ENCODE measurements at regions not wholly inside any gene's neighbourhood (a gene's known extent, or its start where the extent isn't known, plus 50 kb on each side); places are given as distances from the start of the nearest gene placed in this dataset.
A peak's percentile ranks its signal among the peaks of the same experiment; 100 is the strongest.

DNA sequence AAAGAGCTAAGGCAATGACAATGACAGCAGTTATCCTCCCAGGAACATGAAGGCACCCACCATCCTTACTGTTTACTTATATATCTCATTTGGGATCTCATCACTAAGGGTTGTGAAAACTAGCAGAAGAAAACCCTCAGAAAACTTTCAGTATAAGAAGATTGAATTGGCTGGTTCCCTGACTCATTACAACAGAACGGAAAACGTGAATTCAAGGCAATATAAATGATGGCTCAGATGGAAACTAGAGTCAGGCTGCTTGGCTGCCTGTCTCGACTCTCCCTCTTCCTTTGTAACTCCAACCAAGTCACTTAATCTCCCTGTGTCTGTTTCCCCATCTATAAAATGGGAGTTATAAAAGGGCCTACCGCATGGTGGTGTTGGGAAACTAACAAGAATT is 387.1 kb upstream of the JARID2 start:
- in situ Hi-C loops (cut with MboI; ENCODE audit: low pct_unique_long_range_greater_than_20kb in 2 of 9, low sequenced_read_pairs in 9 of 9, unreplicated experiment in 9 of 9), result no loop called here
- 0 to 94% (median 80%) methylated on average over 1 to 4 of the region's 4 CpGs; no CpG with 5 or more reads in 1 of the 10 experiments for WGBS, 10 experiments
- no peak for ATAC-seq (replicated peaks in 6 of 8)

DNA sequence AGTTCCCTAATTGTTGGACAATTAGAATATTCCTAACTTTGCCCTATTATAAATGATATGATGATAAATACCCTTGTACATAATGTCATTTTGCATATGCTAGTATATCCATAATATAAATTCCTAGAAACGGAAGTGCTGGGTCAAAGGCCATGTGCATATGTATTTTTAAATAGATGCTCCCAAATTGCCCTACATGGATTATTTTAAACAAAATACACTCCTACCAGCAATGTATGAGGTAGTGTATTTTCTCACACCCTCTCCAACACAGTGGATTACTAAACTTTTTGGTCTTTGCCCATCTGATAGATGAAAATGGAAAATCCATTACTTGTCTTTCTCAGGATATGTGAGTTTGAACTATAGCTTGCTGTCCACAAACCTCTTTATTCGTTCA is 385.1 kb upstream of the JARID2 start:
- Histone ChIP-seq H3K4me1 (replicated peaks in 1 of 2) (peaks cover 4 to 5% of the 10 kb centered on the region in 2 donors), H3K27ac (no peak overlapping the region), H3K4me3 (no peak overlapping the region)
- 0 to 100% (median 67%) methylated on average over 1 to 2 of the region's 2 CpGs; no CpG with 5 or more reads in 1 of the 10 experiments for WGBS, 10 experiments
- in situ Hi-C loops (cut with MboI; ENCODE audit: low pct_unique_long_range_greater_than_20kb in 2 of 9, low sequenced_read_pairs in 9 of 9, unreplicated experiment in 9 of 9), result no loop called here
- peak in 1 of 8 experiments; percentile 90 for ATAC-seq (replicated peaks in 6 of 8)

More for the DNA sequence above, 387.1 kb upstream of the JARID2 start:
- Histone ChIP-seq H3K4me1 (replicated peaks in 1 of 2) (peaks cover 3 to 10% of the 10 kb centered on the region in 2 donors), H3K27ac (no peak overlapping the region), H3K4me3 (no peak overlapping the region)

DNA sequence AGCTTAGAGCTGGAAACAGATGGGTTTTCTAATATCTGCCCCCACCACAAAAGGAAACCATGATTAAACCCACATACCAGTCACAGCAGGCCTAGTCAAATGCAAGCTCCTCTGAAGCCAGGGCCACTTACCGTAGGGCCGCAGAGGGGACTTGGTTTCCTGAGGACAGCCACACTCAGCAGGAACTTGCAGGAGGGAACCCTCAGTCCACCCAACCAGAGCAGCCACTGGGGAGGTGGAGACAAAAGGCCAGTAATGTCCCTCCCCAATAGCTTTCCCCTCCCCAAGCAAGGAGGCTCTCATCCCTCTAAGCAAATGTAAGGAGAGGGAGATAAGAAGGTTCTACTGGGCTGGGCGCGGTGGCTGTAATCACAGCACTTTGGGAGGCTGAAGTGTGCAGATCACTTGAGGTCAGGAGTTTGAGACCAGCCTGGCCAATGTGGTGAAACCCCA is 384.4 kb upstream of the JARID2 start:
- 37 to 100% (median 80%) methylated on average over 1 to 4 of the region's 4 CpGs; no CpG with 5 or more reads in 5 of the 10 experiments for WGBS, 10 experiments
- in situ Hi-C loops (cut with MboI; ENCODE audit: low pct_unique_long_range_greater_than_20kb in 2 of 9, low sequenced_read_pairs in 9 of 9, unreplicated experiment in 9 of 9), result no loop called here

DNA sequence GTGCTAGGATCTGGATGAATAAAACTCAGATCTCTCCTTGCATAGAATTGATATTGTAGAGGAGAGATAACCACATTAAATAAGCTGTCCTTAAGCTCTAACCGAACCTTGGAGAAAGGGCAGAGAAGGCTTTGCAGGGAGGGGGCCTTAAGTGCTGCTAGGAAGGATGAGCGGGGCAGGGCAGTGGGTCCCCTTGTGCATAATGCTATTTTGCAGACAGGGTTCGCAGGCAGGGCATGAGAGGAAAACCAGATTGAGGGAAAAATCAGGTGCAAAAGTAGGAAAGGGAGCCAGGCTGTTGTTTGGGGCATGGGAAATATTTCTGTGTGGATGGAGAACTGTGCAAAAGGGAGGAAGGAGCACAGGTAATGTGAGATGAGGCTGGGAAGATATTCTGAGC is 383.0 kb upstream of the JARID2 start:
- no peak overlapping the region for H3K4me3 ChIP-seq
- ATAC-seq (replicated peaks in 6 of 8), result no peak
- WGBS, 10 experiments, result 67 to 100% (median 91%) methylated on average over 1 to 3 of the region's 3 CpGs
- H3K27ac ChIP-seq, result no peak overlapping the region
- in situ Hi-C loops (cut with MboI; ENCODE audit: low pct_unique_long_range_greater_than_20kb in 2 of 9, low sequenced_read_pairs in 9 of 9, unreplicated experiment in 9 of 9), result no loop called here
- peaks cover 11 to 13% of the 10 kb centered on the region in 2 donors for H3K4me1 ChIP-seq (replicated peaks in 1 of 2)

More for the DNA sequence above, 384.4 kb upstream of the JARID2 start:
- Histone ChIP-seq H3K4me3 (no peak overlapping the region), H3K4me1 (replicated peaks in 1 of 2) (peaks cover 8 to 9% of the 10 kb centered on the region in 2 donors), H3K27ac (no peak overlapping the region)
- no peak for ATAC-seq (replicated peaks in 6 of 8)

DNA sequence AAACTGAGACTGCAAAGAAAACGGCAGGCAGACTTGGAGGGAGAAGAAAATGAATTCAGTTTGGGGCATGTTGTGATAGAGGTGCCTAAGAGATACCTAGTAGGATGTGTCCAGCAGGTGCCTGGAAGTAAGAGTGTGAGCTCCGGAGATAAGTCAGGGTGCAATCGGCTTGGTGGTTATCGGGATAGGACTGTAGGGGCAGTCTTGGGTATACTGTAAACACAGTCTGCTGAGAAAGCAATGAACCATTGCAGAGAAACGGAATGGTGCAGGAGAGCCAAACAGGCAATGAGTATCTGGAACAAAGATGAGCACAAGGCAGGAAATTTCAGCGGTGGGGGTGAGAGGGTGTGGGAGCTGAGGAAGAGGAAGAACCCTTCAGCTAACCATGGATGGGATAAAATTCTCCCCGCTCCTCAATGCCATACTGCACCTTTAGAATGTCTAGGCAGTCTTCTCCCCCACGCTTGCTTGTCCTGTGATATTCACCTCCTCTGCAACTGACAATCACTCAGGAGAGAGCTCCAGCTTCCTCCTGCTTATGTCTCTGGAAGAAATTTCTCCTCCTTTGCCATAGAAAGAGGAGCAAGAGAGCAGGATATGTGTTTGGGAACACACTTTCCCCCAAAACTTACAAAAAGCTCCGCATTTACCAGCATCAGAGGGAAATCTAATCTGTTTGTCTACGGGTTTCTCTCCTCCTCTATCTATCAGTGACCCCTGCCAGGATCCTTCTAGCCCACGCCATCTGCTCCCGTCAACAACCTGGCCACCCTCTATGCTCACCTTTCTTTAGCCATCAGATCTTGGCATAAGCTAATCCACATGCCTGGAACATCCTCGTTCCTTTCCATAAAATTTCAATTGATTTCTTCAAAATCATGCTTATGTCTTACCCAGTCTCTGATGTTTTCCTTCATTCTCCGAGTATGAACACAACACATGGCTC is 381.7 kb upstream of the JARID2 start:
- peak in 5 of 8 experiments; percentile 20 to 46 (median 43) for ATAC-seq (replicated peaks in 6 of 8)
- peaks cover 12 to 14% of the 10 kb centered on the region in 2 donors for H3K4me1 ChIP-seq (replicated peaks in 1 of 2)
- no peak overlapping the region for H3K4me3 ChIP-seq
- no peak overlapping the region for H3K27ac ChIP-seq
- WGBS, 10 experiments, result 70 to 95% (median 80%) methylated on average over 3 to 13 of the region's 14 CpGs
- in situ Hi-C loops (cut with MboI; ENCODE audit: low pct_unique_long_range_greater_than_20kb in 2 of 9, low sequenced_read_pairs in 9 of 9, unreplicated experiment in 9 of 9), result no loop called here

DNA sequence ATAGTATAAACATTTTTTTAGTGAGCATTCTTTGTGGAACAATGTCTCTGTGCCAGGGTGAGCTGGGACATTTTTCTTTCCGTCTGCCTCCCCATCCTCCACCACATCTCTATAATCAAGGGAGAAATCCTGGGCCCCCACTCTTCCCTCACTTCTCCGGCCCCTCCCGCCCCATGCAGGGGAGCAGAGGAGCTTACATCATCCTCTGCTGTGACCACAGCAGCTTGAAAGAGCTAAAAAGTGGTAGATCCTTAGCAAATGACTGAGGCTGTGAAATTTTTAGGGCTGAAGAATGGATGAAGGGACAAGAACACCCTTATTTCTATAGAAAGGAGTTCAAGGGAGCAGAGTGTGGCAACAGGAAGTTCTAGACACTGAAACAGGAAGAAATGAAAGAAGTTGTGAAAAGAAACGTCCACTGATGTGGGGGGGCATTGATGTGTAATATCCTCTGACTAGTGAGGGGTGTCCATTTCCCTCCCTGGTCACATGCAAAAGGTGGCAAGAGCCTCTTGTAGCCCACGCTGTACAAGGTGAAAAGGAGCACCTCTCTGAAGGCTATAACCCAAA is 380.3 kb upstream of the JARID2 start:
- peak in 5 of 8 experiments; percentile 67 to 86 (median 74) for ATAC-seq (replicated peaks in 6 of 8)
- no peak overlapping the region for H3K4me3 ChIP-seq
- WGBS, 10 experiments, result 0 to 100% (median 66%) methylated on average over 1 to 4 of the region's 5 CpGs; no CpG with 5 or more reads in 1 of the 10 experiments
- H3K27ac ChIP-seq, result no peak overlapping the region
- peaks cover 12 to 14% of the 10 kb centered on the region in 2 donors for H3K4me1 ChIP-seq (replicated peaks in 1 of 2)
- in situ Hi-C loops (cut with MboI; ENCODE audit: low pct_unique_long_range_greater_than_20kb in 2 of 9, low sequenced_read_pairs in 9 of 9, unreplicated experiment in 9 of 9), result no loop called here

DNA sequence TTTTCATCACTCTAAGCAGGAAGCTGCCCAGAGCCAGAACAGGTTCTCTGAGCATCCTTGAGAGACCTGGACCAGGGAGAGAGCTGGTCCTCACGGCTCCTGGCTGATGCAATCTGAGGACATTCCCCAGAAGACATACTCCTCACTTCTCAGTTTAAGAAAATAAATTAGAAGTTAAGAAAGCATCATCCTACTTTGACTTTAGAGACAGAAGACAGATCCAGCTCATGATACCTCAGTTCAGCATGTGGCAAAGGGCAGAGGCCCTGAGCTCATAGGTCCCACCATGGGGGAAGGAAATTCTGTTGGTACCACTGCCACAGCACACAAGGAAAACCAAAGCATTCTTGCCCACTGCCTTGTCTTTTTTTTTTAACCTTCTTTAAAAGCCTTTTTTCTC is 378.1 kb upstream of the JARID2 start:
- WGBS, 10 experiments, result 80 to 100% (median 90%) methylated on average over 1 of the region's 1 CpG; no CpG with 5 or more reads in 7 of the 10 experiments
- no peak overlapping the region for H3K27ac ChIP-seq
- in situ Hi-C loops (cut with MboI; ENCODE audit: low pct_unique_long_range_greater_than_20kb in 2 of 9, low sequenced_read_pairs in 9 of 9, unreplicated experiment in 9 of 9), result no loop called here
- H3K4me3 ChIP-seq, result no peak overlapping the region
- peaks cover 12 to 14% of the 10 kb centered on the region in 2 donors for H3K4me1 ChIP-seq (replicated peaks in 1 of 2)
- peak in 2 of 8 experiments; percentile 64 to 80 for ATAC-seq (replicated peaks in 6 of 8)

DNA sequence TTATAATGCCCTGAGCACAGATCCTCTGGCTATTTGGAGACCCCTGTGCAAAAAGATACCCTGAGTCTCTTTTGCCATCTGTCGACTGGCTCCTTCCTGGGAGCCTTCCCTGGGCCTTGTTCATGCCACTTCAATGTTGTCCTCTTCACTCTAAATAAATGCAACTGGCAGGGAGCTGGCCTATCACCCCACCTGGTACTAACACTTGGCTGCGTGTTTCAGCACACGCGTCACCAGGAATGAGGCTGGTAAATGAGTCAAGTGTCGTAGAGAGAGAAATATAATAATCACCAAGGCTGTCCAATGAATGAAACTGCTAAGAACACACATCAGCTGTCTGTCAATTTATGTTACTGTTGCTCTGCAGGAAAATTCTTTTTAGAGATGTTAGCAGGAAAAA is 374.6 kb upstream of the JARID2 start:
- no peak for ATAC-seq (replicated peaks in 6 of 8)
- no peak overlapping the region for H3K27ac ChIP-seq
- WGBS, 10 experiments, result 80 to 100% (median 95%) methylated on average over 1 to 5 of the region's 5 CpGs; no CpG with 5 or more reads in 2 of the 10 experiments
- H3K4me3 ChIP-seq, result no peak overlapping the region
- in situ Hi-C loops (cut with MboI; ENCODE audit: low pct_unique_long_range_greater_than_20kb in 2 of 9, low sequenced_read_pairs in 9 of 9, unreplicated experiment in 9 of 9), result no loop called here
- H3K4me1 ChIP-seq (replicated peaks in 1 of 2), result peaks cover 6 to 9% of the 10 kb centered on the region in 2 donors

DNA sequence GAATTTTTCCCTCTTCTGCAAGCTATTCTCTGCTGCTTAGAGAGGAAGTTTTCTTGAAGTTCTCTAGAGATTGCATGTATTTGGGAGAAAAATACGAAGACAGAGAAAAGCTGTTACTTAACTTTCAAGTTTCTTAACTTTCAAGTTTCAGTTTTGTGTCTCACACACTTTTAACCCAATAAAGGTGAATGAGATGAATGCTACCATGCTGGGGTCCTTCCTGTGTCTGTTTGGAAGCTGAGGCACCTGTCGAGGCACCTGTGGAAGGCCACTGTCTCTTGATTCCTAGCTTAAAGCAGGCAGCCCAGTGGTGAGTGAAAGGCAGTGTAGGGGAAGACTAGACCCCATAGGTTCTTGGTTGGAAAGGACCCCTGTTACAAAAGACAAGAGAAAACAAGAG is 372.8 kb upstream of the JARID2 start:
- peaks cover 0 to 6% of the 10 kb centered on the region in 2 donors for H3K4me1 ChIP-seq (replicated peaks in 1 of 2)
- H3K4me3 ChIP-seq, result no peak overlapping the region
- H3K27ac ChIP-seq, result no peak overlapping the region
- in situ Hi-C loops (cut with MboI; ENCODE audit: low pct_unique_long_range_greater_than_20kb in 2 of 9, low sequenced_read_pairs in 9 of 9, unreplicated experiment in 9 of 9), result no loop called here
- 40 to 100% (median 86%) methylated on average over 1 to 2 of the region's 2 CpGs; no CpG with 5 or more reads in 2 of the 10 experiments for WGBS, 10 experiments
- ATAC-seq (replicated peaks in 6 of 8), result no peak

DNA sequence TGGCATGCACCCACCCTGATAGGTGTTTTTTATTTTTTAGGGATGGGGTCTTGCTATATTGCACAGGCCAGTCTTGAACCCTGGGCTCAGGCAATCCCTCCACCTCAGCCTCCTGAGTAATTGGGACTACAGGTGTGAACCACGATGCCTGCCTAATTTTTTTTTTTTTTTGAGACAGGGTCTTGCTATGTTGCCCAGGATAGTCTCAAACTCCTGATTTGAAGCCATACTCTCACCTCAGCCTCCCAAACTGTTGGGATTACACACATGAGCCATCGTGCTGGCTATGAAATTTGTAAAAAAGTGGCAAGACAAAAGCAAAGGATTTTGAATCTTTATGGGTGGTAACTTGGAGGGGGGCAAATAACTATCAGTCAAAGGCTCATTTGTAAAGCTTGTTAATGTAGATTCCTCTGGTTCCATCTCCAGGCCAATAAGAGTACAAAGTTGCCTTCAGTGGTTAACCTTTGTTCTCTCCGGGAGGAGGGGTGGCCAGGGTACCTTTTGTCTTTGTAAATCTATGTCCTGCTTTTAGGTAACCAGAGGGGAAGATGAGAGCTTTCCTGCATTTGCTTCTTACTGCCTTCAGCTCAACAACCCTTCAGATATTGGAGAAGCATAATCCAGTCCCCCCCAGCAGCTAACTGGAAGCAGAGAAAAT is 372.0 kb upstream of the JARID2 start:
- 20 to 83% (median 60%) methylated on average over 1 to 3 of the region's 3 CpGs; no CpG with 5 or more reads in 3 of the 10 experiments for WGBS, 10 experiments
- ATAC-seq (replicated peaks in 6 of 8), result no peak
- Histone ChIP-seq H3K4me3 (no peak overlapping the region), H3K4me1 (replicated peaks in 1 of 2) (peaks cover 0 to 6% of the 10 kb centered on the region in 2 donors), H3K27ac (no peak overlapping the region)
- in situ Hi-C loops (cut with MboI; ENCODE audit: low pct_unique_long_range_greater_than_20kb in 2 of 9, low sequenced_read_pairs in 9 of 9, unreplicated experiment in 9 of 9), result no loop called here

DNA sequence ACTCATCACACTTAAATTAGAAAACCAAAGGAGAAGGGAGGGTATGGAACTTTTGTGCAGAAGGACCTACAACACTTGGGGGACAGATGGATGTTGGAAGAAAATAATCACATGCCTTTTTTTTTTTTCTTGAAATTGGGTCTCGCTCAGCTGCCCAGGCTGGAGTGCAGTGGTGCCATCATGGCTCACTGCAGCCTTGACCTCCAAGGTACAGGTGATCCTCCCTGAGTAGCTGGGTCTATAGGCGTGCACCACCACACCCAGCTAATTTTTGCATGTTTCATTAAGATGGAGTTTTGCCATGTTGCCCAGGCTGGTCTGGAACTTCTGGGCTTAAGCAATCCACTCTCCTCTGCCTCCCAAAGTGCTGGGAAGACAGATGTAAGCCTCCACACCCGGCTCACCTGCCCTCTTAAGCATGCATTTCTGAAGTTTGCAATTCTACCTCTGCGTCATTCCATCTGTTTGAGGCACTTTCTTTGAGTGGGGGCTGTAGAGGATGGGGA is 370.8 kb upstream of the JARID2 start:
- H3K27ac ChIP-seq, result no peak overlapping the region
- 50 to 100% (median 88%) methylated on average over 1 to 3 of the region's 4 CpGs; no CpG with 5 or more reads in 3 of the 10 experiments for WGBS, 10 experiments
- no peak overlapping the region for H3K4me3 ChIP-seq
- ATAC-seq (replicated peaks in 6 of 8), result no peak
- peaks cover 2 to 6% of the 10 kb centered on the region in 2 donors for H3K4me1 ChIP-seq (replicated peaks in 1 of 2)
- in situ Hi-C loops (cut with MboI; ENCODE audit: low pct_unique_long_range_greater_than_20kb in 2 of 9, low sequenced_read_pairs in 9 of 9, unreplicated experiment in 9 of 9), result no loop called here

DNA sequence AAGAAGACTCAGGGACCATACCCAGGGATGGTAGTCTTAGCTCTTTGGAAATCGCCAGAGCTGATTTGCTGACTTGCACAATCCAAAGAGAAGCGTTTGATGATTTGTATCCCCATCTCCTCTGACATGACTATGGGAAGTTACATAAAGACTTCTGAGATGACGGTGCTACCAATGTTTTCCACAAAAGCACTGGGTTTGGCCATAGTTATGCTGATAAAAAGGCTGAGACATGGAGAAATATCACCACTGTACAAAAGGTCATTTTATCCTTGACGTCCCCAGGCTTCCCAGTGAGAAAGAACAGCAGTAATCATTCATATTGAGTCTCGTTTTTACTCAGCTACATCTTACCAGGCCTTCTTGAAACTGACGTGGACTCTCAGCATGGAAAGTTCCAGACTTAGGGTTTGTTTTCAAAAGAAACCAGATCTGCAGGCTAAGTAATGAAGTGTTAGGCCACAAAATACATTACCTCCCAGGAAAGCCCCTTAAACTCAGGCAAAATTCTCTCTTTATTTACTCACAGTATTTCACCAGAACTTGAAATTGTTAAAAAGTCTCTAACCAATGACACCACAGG is 370.3 kb upstream of the JARID2 start:
- Histone ChIP-seq H3K27ac (no peak overlapping the region), H3K4me1 (replicated peaks in 1 of 2) (peaks cover 6 to 7% of the 10 kb centered on the region in 2 donors), H3K4me3 (no peak overlapping the region)
- in situ Hi-C loops (cut with MboI; ENCODE audit: low pct_unique_long_range_greater_than_20kb in 2 of 9, low sequenced_read_pairs in 9 of 9, unreplicated experiment in 9 of 9), result no loop called here
- 75 to 100% (median 92%) methylated on average over 1 to 6 of the region's 6 CpGs; no CpG with 5 or more reads in 1 of the 10 experiments for WGBS, 10 experiments
- ATAC-seq (replicated peaks in 6 of 8), result no peak

Measured in motor neuron (in vitro differentiated cells).